Astrocyte (in vitro differentiated cells and primary cell): ENCODE measurements at regions not wholly inside any gene's neighbourhood (a gene's known extent, or its start where the extent isn't known, plus 50 kb on each side); places are given as distances from the start of the nearest gene placed in this dataset.

Experiments used
- EZH2 ChIP-seq: IDR thresholded peaks from 2 replicates; pipeline ENCODE4 v1.6.1; 2012; ENCODE audit warnings: mild to moderate bottlenecking, low read length, inconsistent platforms; ENCODE audit not compliant: insufficient read depth
- TF ChIP-seq, protein P1 (sequence below): IDR thresholded peaks from 2 replicates; pipeline ENCODE4 v1.5.1; 2011; ENCODE audit warnings: low read depth, mild to moderate bottlenecking, inconsistent platforms, low read length, moderate library complexity; ENCODE audit not compliant: insufficient read depth

DNA sequence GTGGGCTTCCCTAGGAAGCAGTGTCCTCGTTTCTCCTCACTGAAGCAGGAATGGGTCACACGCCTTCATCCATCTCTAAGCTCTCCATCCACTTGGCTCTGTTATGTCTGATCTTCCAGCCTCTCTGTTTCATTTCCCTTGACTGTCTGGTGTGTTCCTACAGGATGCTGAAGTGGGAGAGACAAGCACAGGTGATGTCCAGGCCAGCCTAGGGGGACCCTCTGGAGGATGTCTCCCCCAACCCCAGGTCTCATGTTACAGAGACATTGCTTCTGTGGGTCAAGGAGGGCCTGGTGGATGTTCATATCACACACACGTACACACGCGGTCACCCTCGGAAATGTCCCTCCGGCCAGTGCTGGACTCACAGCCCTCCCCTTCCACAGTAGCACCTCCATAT lies 229.9 kb downstream of the CDC5L start:
- TF ChIP-seq, protein P1, sequence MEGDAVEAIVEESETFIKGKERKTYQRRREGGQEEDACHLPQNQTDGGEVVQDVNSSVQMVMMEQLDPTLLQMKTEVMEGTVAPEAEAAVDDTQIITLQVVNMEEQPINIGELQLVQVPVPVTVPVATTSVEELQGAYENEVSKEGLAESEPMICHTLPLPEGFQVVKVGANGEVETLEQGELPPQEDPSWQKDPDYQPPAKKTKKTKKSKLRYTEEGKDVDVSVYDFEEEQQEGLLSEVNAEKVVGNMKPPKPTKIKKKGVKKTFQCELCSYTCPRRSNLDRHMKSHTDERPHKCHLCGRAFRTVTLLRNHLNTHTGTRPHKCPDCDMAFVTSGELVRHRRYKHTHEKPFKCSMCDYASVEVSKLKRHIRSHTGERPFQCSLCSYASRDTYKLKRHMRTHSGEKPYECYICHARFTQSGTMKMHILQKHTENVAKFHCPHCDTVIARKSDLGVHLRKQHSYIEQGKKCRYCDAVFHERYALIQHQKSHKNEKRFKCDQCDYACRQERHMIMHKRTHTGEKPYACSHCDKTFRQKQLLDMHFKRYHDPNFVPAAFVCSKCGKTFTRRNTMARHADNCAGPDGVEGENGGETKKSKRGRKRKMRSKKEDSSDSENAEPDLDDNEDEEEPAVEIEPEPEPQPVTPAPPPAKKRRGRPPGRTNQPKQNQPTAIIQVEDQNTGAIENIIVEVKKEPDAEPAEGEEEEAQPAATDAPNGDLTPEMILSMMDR = no peak
- no peak for TF ChIP-seq EZH2
